ENCODE measurements at regions not wholly inside any gene's neighbourhood (a gene's known extent, or its start where the extent isn't known, plus 50 kb on each side); places are given as distances from the start of the nearest gene placed in this dataset.
A peak's percentile ranks its signal among the peaks of the same experiment; 100 is the strongest.

DNA sequence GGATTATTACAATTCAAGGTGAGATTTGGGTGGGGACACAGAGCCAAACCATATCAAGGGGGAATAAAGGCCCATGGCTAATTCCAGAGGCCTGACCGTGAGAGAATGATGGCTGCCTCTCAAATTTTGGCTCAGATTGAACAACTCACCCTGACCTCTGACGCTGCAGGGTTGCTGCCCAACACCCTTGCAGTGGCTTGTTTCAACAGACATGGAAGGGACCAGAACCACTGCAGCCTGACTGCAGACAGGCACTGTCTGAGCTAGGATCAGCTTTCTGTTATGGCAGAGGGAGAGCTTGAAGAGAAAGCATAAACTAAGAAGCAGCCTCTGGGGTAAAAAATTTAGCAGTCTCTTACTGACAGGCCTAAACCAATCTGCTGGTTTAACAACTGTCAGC is 90.2 kb upstream of the GADD45A start:
- Histone ChIP-seq H3K27me3 (ENCODE audit: control insufficient read depth, insufficient read depth, low read length) (no peaks in the 10 kb centered on the region), H3K36me3 (ENCODE audit: control insufficient read depth in 2 of 3, insufficient read depth in 3 of 3, low read length in 3 of 3) (no peaks in the 10 kb centered on the region), H3K4me3 (ENCODE audit: low read length in 3 of 3) (no peak overlapping the region), H3K27ac (ENCODE audit: low read depth in 2 of 2, low read length in 2 of 2) (no peak overlapping the region), H3K9me3 (ENCODE audit: control insufficient read depth in 2 of 3, insufficient read depth in 1 of 3, low read length in 3 of 3) (no peaks in the 10 kb centered on the region), H3K4me1 (ENCODE audit: control insufficient read depth in 2 of 3, insufficient read depth in 2 of 3, low read depth in 1 of 3, low read length in 3 of 3) (peaks cover 0 to 5% (median 4%) of the 10 kb centered on the region in 3 donors), H3K9ac (ENCODE audit: low read length in 3 of 3) (no peak overlapping the region)
- FAIRE-seq (no peak), DNase-seq (no peak)
- intact Hi-C loops (cut with DNase I) = no loop called here
- TF ChIP-seq, protein P1, sequence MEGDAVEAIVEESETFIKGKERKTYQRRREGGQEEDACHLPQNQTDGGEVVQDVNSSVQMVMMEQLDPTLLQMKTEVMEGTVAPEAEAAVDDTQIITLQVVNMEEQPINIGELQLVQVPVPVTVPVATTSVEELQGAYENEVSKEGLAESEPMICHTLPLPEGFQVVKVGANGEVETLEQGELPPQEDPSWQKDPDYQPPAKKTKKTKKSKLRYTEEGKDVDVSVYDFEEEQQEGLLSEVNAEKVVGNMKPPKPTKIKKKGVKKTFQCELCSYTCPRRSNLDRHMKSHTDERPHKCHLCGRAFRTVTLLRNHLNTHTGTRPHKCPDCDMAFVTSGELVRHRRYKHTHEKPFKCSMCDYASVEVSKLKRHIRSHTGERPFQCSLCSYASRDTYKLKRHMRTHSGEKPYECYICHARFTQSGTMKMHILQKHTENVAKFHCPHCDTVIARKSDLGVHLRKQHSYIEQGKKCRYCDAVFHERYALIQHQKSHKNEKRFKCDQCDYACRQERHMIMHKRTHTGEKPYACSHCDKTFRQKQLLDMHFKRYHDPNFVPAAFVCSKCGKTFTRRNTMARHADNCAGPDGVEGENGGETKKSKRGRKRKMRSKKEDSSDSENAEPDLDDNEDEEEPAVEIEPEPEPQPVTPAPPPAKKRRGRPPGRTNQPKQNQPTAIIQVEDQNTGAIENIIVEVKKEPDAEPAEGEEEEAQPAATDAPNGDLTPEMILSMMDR (IDR thresholded peaks at IDR 0.05; ENCODE audit: borderline replicate concordance, extremely low read depth, insufficient read depth) = no peak

DNA sequence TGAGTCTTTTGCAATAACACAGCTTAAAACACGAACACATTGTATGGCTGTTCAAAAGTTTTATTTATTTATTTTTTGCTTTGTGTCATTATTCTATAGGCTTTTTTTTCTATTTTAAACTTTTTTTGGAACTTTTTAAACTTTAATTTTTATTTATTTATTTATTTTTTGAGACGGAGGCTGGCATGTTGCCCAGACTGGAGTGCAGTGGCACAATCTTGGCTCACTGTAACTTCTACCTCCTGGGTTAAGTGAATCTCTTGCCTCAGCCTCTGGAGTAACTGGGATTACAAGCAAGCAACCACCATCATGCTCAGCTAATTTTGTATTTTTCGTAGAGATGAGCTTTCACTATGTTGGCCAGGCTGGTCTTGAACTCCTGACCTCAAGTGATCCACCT is 88.3 kb upstream of the GADD45A start:
- DNase-seq = no peak
- FAIRE-seq = peak; percentile 87
- no peaks in the 10 kb centered on the region for H3K36me3 ChIP-seq (ENCODE audit: control insufficient read depth in 2 of 3, insufficient read depth in 3 of 3, low read length in 3 of 3)
- no peaks in the 10 kb centered on the region for H3K27me3 ChIP-seq (ENCODE audit: control insufficient read depth, insufficient read depth, low read length)
- H3K9ac ChIP-seq (ENCODE audit: low read length in 3 of 3) = no peak overlapping the region
- TF ChIP-seq, protein P1 (IDR thresholded peaks at IDR 0.05; ENCODE audit: borderline replicate concordance, extremely low read depth, insufficient read depth) = no peak
- H3K27ac ChIP-seq (ENCODE audit: low read depth in 2 of 2, low read length in 2 of 2) = no peak overlapping the region
- H3K4me3 ChIP-seq (ENCODE audit: low read length in 3 of 3) = no peak overlapping the region
- intact Hi-C loops (cut with DNase I) = no loop called here
- no peaks in the 10 kb centered on the region for H3K9me3 ChIP-seq (ENCODE audit: control insufficient read depth in 2 of 3, insufficient read depth in 1 of 3, low read length in 3 of 3)
- H3K4me1 ChIP-seq (ENCODE audit: control insufficient read depth in 2 of 3, insufficient read depth in 2 of 3, low read depth in 1 of 3, low read length in 3 of 3) = peaks cover 0 to 5% (median 3%) of the 10 kb centered on the region in 3 donors

DNA sequence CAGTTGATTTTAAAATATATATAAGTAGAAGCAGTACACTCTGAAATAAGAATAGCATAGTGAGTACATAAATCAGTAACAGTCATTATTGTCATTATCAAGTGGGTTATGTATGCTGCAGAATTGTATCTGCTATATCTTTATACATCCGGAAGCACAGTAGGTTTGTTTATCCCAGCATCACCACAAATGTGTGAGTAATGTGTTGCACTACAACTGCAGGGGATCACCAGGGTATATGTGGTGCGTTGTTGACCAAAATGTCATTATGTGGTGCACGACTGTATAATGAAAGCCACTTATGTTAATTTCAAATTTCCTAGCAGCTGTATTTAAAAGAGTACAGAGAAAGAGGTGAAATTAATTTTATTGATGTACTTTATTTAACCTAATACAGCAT is 87.7 kb upstream of the GADD45A start:
- Histone ChIP-seq H3K9me3 (ENCODE audit: control insufficient read depth in 2 of 3, insufficient read depth in 1 of 3, low read length in 3 of 3) (no peaks in the 10 kb centered on the region), H3K27me3 (ENCODE audit: control insufficient read depth, insufficient read depth, low read length) (no peaks in the 10 kb centered on the region), H3K27ac (ENCODE audit: low read depth in 2 of 2, low read length in 2 of 2) (no peak overlapping the region), H3K36me3 (ENCODE audit: control insufficient read depth in 2 of 3, insufficient read depth in 3 of 3, low read length in 3 of 3) (no peaks in the 10 kb centered on the region), H3K4me3 (ENCODE audit: low read length in 3 of 3) (no peak overlapping the region), H3K9ac (ENCODE audit: low read length in 3 of 3) (no peak overlapping the region), H3K4me1 (ENCODE audit: control insufficient read depth in 2 of 3, insufficient read depth in 2 of 3, low read depth in 1 of 3, low read length in 3 of 3) (peaks cover 0 to 7% (median 5%) of the 10 kb centered on the region in 3 donors)
- FAIRE-seq = no peak
- no peak for DNase-seq
- TF ChIP-seq, protein P1 (IDR thresholded peaks at IDR 0.05; ENCODE audit: borderline replicate concordance, extremely low read depth, insufficient read depth) = no peak
- intact Hi-C loops (cut with DNase I) = no loop called here

DNA sequence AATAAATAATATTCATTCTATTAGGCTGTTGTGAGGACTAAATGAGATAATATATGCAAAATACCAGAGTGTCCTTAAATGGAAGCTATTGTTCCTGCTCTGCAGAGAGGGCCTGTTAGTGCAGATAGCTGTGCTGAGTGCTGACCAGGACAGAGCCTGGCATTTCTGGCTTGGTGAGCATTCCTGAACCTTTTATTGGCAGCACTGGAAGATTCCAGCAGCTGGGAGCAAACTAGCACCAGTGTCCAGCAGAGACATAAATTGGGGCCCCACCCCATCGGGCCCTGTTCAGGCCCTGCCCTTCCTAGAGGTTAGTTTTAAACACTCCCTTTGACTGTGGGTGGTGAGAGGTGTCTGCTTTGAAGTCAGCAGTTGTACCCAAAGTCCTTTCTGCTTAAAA is 85.9 kb upstream of the GADD45A start:
- intact Hi-C loops (cut with DNase I) = no loop called here
- no peaks in the 10 kb centered on the region for H3K36me3 ChIP-seq (ENCODE audit: control insufficient read depth in 2 of 3, insufficient read depth in 3 of 3, low read length in 3 of 3)
- TF ChIP-seq, protein P1 (IDR thresholded peaks at IDR 0.05; ENCODE audit: borderline replicate concordance, extremely low read depth, insufficient read depth) = no peak
- no peak overlapping the region for H3K9ac ChIP-seq (ENCODE audit: low read length in 3 of 3)
- peaks cover 0 to 7% (median 5%) of the 10 kb centered on the region in 3 donors for H3K4me1 ChIP-seq (ENCODE audit: control insufficient read depth in 2 of 3, insufficient read depth in 2 of 3, low read depth in 1 of 3, low read length in 3 of 3)
- H3K4me3 ChIP-seq (ENCODE audit: low read length in 3 of 3) = no peak overlapping the region
- no peak for DNase-seq
- no peak overlapping the region for H3K27ac ChIP-seq (ENCODE audit: low read depth in 2 of 2, low read length in 2 of 2)
- FAIRE-seq = no peak
- H3K27me3 ChIP-seq (ENCODE audit: control insufficient read depth, insufficient read depth, low read length) = no peaks in the 10 kb centered on the region
- H3K9me3 ChIP-seq (ENCODE audit: control insufficient read depth in 2 of 3, insufficient read depth in 1 of 3, low read length in 3 of 3) = no peaks in the 10 kb centered on the region

Measured in kidney (tissue), 13 donors.